NB4 (cell line): ENCODE measurements at regions not wholly inside any gene's neighbourhood (a gene's known extent, or its start where the extent isn't known, plus 50 kb on each side); places are given as distances from the start of the nearest gene placed in this dataset.
"Not testable (repeated sequence)": the region's sequence is repeated elsewhere in the genome, so short reads cannot be mapped to it uniquely, and the experiment has no call there.

Experiments used
- CTCF ChIP-seq: IDR thresholded peaks from one replicate; pipeline ENCODE4 v1.5.1; 2012; ENCODE audit warnings: low read depth, low read length
- POLR2A ChIP-seq: IDR thresholded peaks from 2 replicates; pipeline ENCODE4 v1.6.1; 2011; ENCODE audit warnings: mild to moderate bottlenecking; ENCODE audit not compliant: insufficient read length; ENCODE audit errors: extremely low read depth

- TF ChIP-seq CTCF, POLR2A: not testable (repeated sequence)
Observed at GRCh38 chr17:77805970-77806369, 152.5 kb upstream of the TNRC6C start.
